Left ventricle myocardium superior (tissue), 1 donor: ENCODE measurements at regions not wholly inside any gene's neighbourhood (a gene's known extent, or its start where the extent isn't known, plus 50 kb on each side); places are given as distances from the start of the nearest gene placed in this dataset.

ENCODE experiments used
- ATAC-seq: fragments of 200-7000 bp; cut with Tn5 transposase; one replicate; pipeline ENCODE4 v1.9.1; 2020; ENCODE audit warnings: mild to moderate bottlenecking, moderate library complexity
- DNase-seq: peaks from one replicate; pipeline ENCODE4 v3.0.0-alpha.2; 2020
- intact Hi-C: fragments of 100-400 bp; cut with micrococcal nuclease; formaldehyde crosslinking; loops from one replicate; pipeline ENCODE4 v1.11.0; 2022
- donor health status: DM: no; HTN: yes; CAD: no; lungs with severe emphysema.

GRCh38 chr18:28995319-28995718, 818.4 kb upstream of the CDH2 start:
- intact Hi-C loops: no loop called here
- DNase-seq (no peak), ATAC-seq (no peak)

DNA sequence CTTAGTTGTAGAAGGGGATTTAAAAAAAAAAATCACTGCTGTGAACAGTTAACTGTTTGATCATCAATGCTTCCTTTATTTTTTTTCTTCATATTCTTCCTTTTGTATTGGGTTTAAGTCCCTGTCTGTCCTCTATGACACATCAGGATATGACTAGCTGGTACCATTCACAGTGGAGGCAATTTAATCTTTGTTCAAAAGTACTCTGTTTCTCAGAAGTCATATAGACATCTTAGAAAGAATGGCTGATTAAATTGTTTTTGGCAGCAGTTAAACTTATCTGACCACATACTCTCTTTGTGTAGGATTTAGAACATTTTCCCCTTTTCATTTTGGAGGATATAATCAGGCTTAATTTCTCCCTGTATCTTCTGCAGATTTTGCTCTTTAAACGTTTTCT, 807.8 kb upstream of the CDH2 start:
- DNase-seq: no peak
- intact Hi-C loops: no loop called here
- no peak for ATAC-seq

- ATAC-seq: no peak
These were observed 797.6 kb upstream of the CDH2 start for GRCh38 chr18:28974504-28974903.

GRCh38 chr18:28973324-28973723, 796.4 kb upstream of the CDH2 start:
- intact Hi-C loops: no loop called here
- ATAC-seq (no peak), DNase-seq (no peak)

More at GRCh38 chr18:28974504-28974903, 797.6 kb upstream of the CDH2 start:
- DNase-seq: no peak
- intact Hi-C loops: no loop called here

GRCh38 chr18:28972333-28972907, 795.5 kb upstream of the CDH2 start:
- DNase-seq (no peak), ATAC-seq (no peak)
- intact Hi-C loops: no loop called here

DNA sequence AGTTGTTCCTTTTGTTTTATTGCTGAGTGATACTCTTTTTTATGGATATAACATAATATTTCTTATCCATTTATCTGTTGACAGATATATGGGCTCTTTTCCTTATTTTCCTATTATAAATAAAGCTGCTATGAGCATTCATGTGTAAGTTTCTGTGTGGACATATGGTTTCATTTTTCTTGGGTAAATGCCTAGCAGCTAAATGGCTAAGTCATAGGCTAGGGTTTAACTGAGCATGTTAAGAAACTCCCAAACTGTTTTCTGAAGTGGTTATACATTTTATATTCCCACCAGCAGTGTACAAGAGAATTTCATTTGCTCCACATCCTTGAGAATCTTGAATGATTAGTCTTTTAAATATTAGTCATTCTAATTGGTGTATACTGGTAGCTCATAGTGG, 786.6 kb upstream of the CDH2 start:
- intact Hi-C loops: no loop called here
- DNase-seq (no peak), ATAC-seq (no peak)

DNA sequence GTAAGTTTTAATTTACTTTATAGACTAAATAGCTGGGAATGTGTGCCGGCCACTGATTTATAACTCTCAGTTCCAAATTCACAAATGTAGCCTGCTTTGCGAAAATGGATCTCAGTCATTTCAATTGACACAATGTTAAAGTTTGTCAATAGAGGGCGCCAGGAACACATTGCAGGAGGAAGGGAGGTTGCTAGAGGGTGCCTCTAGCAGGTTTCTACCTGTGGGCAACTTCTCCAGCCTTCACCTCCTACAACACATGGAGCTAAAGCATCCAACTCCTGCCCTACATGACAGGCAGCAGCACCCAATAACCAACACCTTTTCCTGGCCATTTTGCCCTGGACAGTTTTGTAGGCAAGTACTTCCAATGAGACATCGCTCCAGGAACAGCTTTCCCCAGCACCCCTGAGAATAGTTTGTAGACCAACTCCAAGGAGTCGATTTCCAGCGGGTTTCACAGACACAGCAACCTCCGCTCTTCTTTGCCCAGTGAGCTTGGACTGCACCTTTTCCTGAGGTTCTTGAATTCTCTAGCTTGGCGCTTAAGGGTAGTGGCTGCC, 784.8 kb upstream of the CDH2 start:
- no peak for ATAC-seq
- intact Hi-C loops: no loop called here
- DNase-seq: no peak

DNA sequence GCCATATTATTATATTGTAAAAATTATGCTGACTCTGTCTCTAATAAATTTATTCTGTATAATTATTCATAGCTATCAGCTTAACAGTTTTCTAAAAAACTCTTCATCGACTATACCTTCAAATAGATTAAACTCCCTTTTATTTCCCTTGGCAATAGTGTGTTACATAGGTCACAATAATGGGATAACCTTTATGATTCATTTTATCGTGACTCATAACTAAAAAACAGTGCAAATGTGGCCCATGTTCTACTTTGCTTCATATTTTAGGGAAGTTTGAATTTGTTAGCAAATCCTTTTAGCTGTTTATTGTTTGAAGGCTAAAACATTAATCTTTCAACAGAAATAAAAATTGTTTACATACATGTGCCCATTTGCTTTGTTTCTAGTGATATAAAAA, 783.2 kb upstream of the CDH2 start:
- intact Hi-C loops: no loop called here

GRCh38 chr18:28952339-28952738, 775.4 kb upstream of the CDH2 start:
- DNase-seq: no peak
- intact Hi-C loops: no loop called here
- ATAC-seq: no peak

More for the DNA sequence above, 783.2 kb upstream of the CDH2 start:
- DNase-seq (no peak), ATAC-seq (no peak)

- DNase-seq (no peak), ATAC-seq (no peak)
- intact Hi-C loops: no loop called here
These were observed 771.0 kb upstream of the CDH2 start for GRCh38 chr18:28947900-28948299.

GRCh38 chr18:28946471-28946870, 769.5 kb upstream of the CDH2 start:
- no peak for ATAC-seq
- intact Hi-C loops: no loop called here
- DNase-seq: no peak

DNA sequence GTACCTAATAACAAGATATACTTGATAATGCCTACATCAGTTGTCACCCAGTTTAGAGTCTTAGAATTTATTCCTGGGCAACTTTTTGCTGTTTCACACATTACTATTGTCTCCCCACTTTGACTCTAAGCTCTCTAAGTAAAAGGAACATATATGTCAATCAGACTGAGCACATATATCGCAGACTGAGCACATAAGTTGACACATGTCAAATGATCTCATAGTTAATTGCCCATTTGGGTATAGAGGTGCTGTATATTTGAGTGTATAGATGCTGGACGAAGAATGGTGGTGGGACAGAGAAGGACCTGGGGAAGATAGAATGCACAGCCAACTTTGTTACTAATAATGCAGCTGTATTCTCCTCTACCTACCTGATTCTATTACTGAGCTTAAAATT, 746.0 kb upstream of the CDH2 start:
- intact Hi-C loops: no loop called here
- DNase-seq (no peak), ATAC-seq (no peak)

DNA sequence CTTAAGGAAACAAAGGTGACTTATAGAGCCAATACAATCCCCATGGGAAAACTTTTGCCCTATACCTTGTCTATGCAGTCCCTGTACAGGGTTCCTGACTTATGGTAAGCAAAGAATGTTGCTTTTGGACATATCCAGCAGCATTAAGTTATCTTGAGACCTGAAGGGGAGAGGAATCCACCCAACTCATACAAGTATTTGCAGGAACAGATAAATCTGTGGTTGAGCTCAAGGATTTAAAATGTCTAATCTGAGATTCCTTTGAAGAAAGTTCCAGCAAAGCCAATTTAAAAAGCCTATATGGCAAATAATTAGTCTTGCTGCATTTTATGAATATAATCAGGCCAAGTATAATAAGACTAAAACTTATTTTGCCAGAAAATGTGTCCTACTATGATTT, 739.5 kb upstream of the CDH2 start:
- no peak for ATAC-seq
- DNase-seq: no peak
- intact Hi-C loops: no loop called here

- intact Hi-C loops: no loop called here
- no peak for DNase-seq
- ATAC-seq: no peak
These were observed 728.6 kb upstream of the CDH2 start for GRCh38 chr18:28905509-28905908.

DNA sequence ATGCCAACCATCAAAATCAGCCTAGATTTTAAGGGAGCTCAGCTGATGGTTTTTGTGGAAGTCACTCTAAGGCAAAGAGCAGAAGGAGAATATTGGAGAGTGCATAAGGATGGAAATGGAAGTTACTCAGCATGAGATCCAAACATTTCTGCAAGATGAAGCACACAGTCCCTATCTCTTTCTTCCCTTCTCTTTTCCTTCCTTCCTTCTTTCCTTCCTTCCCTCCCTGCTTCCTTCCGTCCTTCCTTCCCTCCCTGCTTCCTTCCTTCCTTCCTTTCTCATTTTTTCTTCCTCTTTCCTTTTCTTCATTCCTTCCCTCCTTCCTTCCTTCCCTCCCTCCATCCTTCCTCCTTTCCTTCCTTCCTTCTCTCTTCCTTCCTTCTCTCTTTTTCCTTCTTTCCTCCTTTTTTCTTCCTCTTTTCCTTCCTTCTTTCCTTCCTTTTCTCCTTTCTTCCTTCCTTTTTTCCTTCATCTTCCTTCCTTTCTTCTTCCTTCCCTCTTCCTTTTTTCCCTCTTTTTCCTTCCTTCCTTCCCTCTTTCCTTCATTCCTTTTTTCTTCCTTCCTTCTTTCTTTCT, 727.9 kb upstream of the CDH2 start:
- ATAC-seq (no peak), DNase-seq (no peak)
- intact Hi-C loops: no loop called here

DNA sequence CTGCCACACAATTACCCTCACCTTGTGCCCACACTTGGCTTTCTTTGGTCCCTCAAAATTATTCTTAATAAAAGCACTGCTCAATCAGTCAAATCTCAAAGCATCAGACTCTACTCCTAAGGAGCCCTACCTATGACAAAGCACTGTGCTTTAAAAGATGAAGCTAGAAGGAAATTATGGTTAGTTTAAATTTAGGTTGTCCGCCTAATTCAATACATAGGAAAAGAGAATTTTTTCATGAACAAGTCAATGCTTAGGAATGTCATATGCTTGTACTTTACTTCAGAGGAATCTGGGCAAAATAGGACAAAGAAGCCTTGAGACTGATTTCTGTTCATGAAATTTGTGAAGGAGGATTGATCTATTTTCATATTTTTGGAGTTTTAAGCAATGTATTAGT, 726.4 kb upstream of the CDH2 start:
- DNase-seq (no peak), ATAC-seq (no peak)
- intact Hi-C loops: no loop called here

- ATAC-seq: no peak
- intact Hi-C loops: no loop called here
- no peak for DNase-seq
These were observed 713.9 kb upstream of the CDH2 start for GRCh38 chr18:28890791-28891190.

DNA sequence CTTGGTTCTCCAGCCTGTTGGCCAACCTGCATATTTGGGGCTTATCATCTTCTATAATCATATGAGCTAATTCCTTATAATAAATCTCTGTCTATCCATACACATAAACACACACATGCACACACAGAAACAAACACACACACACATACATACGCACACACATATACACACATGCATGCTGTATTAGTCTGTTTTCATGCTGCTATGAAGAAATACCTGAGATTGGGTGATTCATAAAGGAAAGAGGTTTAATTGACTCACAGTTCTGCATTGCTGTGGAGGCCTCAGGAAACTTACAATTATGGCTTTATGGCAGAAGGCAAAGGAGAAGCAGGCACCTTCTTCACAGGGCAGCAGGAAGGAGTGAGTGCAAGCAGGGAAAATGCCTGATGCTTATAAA, 707.4 kb upstream of the CDH2 start:
- no peak for ATAC-seq
- no peak for DNase-seq
- intact Hi-C loops: no loop called here

GRCh38 chr18:28880856-28881255, 703.9 kb upstream of the CDH2 start:
- intact Hi-C loops: no loop called here
- ATAC-seq: no peak
- DNase-seq: no peak

DNA sequence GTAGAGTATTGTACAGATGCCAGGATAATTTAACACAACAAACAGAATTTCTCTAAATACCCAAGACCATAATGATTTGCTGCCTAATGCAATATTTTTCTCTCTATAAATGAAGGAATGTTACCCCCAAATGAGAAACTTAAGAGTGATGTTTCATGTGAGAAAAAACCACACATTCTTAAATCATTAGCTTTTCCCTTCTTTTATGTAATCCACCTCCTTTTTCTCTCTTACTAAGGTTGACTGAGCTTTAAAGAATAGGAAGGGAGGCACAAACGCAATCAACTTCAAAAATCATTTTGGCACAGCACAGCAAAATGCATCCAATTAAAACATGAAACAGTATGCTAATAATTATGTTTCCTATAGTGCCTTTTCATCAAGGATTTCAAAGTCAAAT, 698.1 kb upstream of the CDH2 start:
- intact Hi-C loops: no loop called here
- DNase-seq (no peak), ATAC-seq (no peak)

- intact Hi-C loops: no loop called here
- no peak for ATAC-seq
- no peak for DNase-seq
These were observed 686.5 kb upstream of the CDH2 start for GRCh38 chr18:28863396-28863795.
